Naive B cell (primary cell): ENCODE measurements at regions not wholly inside any gene's neighbourhood (a gene's known extent, or its start where the extent isn't known, plus 50 kb on each side); places are given as distances from the start of the nearest gene placed in this dataset.
"Not testable (repeated sequence)": the region's sequence is repeated elsewhere in the genome, so short reads cannot be mapped to it uniquely, and the experiment has no call there.

Experiments
- ATAC-seq, 2 donors: fragments of 150-1000 bp; cut with Tn5 transposase; 2 replicates each; pipeline ENCODE4 v1.10.0; 2021; ENCODE audit warnings: low read depth in 2 of 2, mild to moderate bottlenecking in 2 of 2, moderate library complexity in 2 of 2
- DNase-seq: peaks from one replicate; pipeline ENCODE4 v3.0.0; 2022
- H3K27ac Mint-ChIP-seq, 6 donors: one replicate each; pipeline ENCODE4 v1.8.0; 2020 to 2022; ENCODE audit warnings: mild to moderate bottlenecking in 6 of 6, mixed read lengths in 6 of 6, moderate library complexity in 5 of 6, inconsistent platforms in 2 of 6
- H3K27me3 Mint-ChIP-seq, 3 donors: one replicate each; pipeline ENCODE4 v1.8.0; 2021 to 2022; ENCODE audit warnings: mixed read lengths in 3 of 3, mild to moderate bottlenecking in 1 of 3
- H3K36me3 Mint-ChIP-seq, 2 donors: one replicate each; pipeline ENCODE4 v1.8.0; 2020 to 2022; ENCODE audit warnings: mixed read lengths in 2 of 2, inconsistent platforms in 1 of 2, mild to moderate bottlenecking in 1 of 2
- H3K4me1 Mint-ChIP-seq, 3 donors: one replicate each; pipeline ENCODE4 v1.8.0; 2020 to 2022; ENCODE audit warnings: mixed read lengths in 3 of 3, inconsistent platforms in 1 of 3, mild to moderate bottlenecking in 1 of 3, moderate library complexity in 1 of 3
- H3K4me3 Mint-ChIP-seq, 8 donors: one replicate each; pipeline ENCODE4 v1.8.0; 2020 to 2022; ENCODE audit warnings: mild to moderate bottlenecking in 8 of 8, mixed read lengths in 8 of 8, moderate library complexity in 8 of 8, inconsistent platforms in 2 of 8
- H3K9me3 Mint-ChIP-seq, 7 donors: one replicate each; pipeline ENCODE4 v1.8.0; 2020 to 2022; ENCODE audit warnings: mixed read lengths in 7 of 7, mild to moderate bottlenecking in 5 of 7, inconsistent platforms in 2 of 7, moderate library complexity in 1 of 7

- no peaks in the 10 kb centered on the region for H3K36me3 Mint-ChIP-seq
- DNase-seq (no peak), ATAC-seq (no peak)
- H3K27me3 Mint-ChIP-seq = no peaks in the 10 kb centered on the region
- H3K4me1 Mint-ChIP-seq = no peaks in the 10 kb centered on the region
- no peaks in the 10 kb centered on the region for H3K9me3 Mint-ChIP-seq
- no peak overlapping the region for H3K27ac Mint-ChIP-seq
- H3K4me3 Mint-ChIP-seq = no peak overlapping the region
These were observed 171.7 kb upstream of the MAN1A1 start for GRCh38 chr6:119521251-119521650.

GRCh38 chr6:119517428-119517827, 167.9 kb upstream of the MAN1A1 start:
- Mint-ChIP-seq H3K9me3 (no peaks in the 10 kb centered on the region), H3K27ac (peak overlapping the region in 1 of 6 donors; percentile 49), H3K27me3 (no peaks in the 10 kb centered on the region), H3K4me3 (no peak overlapping the region), H3K36me3 (no peaks in the 10 kb centered on the region), H3K4me1 (no peaks in the 10 kb centered on the region)
- DNase-seq (no peak), ATAC-seq (no peak)

- no peaks in the 10 kb centered on the region for H3K36me3 Mint-ChIP-seq
- H3K4me3 Mint-ChIP-seq = no peak overlapping the region
- DNase-seq (no peak), ATAC-seq (no peak)
- H3K27ac Mint-ChIP-seq = no peak overlapping the region
- no peaks in the 10 kb centered on the region for H3K27me3 Mint-ChIP-seq
- H3K9me3 Mint-ChIP-seq = no peaks in the 10 kb centered on the region
- no peaks in the 10 kb centered on the region for H3K4me1 Mint-ChIP-seq
These were observed 164.8 kb upstream of the MAN1A1 start for GRCh38 chr6:119514345-119514744.

- no peaks in the 10 kb centered on the region for H3K27me3 Mint-ChIP-seq
- ATAC-seq (no peak), DNase-seq (no peak)
- H3K27ac Mint-ChIP-seq = no peak overlapping the region
- no peaks in the 10 kb centered on the region for H3K4me1 Mint-ChIP-seq
- H3K4me3 Mint-ChIP-seq = no peak overlapping the region
- no peaks in the 10 kb centered on the region for H3K9me3 Mint-ChIP-seq
- no peaks in the 10 kb centered on the region for H3K36me3 Mint-ChIP-seq
These were observed 161.5 kb upstream of the MAN1A1 start for GRCh38 chr6:119511024-119511423.

GRCh38 chr6:119510246-119510645, 160.7 kb upstream of the MAN1A1 start:
- Mint-ChIP-seq H3K4me1 (no peaks in the 10 kb centered on the region), H3K27ac (no peak overlapping the region), H3K4me3 (no peak overlapping the region)

GRCh38 chr6:119506631-119507174, 157.1 kb upstream of the MAN1A1 start:
- Mint-ChIP-seq H3K27ac (no peak overlapping the region), H3K36me3 (no peaks in the 10 kb centered on the region), H3K9me3 (no peaks in the 10 kb centered on the region), H3K4me3 (no peak overlapping the region), H3K27me3 (no peaks in the 10 kb centered on the region), H3K4me1 (peaks cover 4 to 8% (median 7%) of the 10 kb centered on the region in 3 donors)
- no peak for DNase-seq
- no peak for ATAC-seq

More at GRCh38 chr6:119510246-119510645, 160.7 kb upstream of the MAN1A1 start:
- H3K9me3 Mint-ChIP-seq = no peaks in the 10 kb centered on the region
- H3K36me3 Mint-ChIP-seq = no peaks in the 10 kb centered on the region
- no peak for ATAC-seq
- no peak for DNase-seq
- H3K27me3 Mint-ChIP-seq = no peaks in the 10 kb centered on the region

- no peaks in the 10 kb centered on the region for H3K9me3 Mint-ChIP-seq
- ATAC-seq (peak in 1 of 2 donors; percentile 18), DNase-seq (no peak)
- no peaks in the 10 kb centered on the region for H3K27me3 Mint-ChIP-seq
- no peak overlapping the region for H3K4me3 Mint-ChIP-seq
- no peak overlapping the region for H3K27ac Mint-ChIP-seq
- H3K36me3 Mint-ChIP-seq = no peaks in the 10 kb centered on the region
- peaks cover 4 to 8% (median 7%) of the 10 kb centered on the region in 3 donors for H3K4me1 Mint-ChIP-seq
These were observed 152.4 kb upstream of the MAN1A1 start for GRCh38 chr6:119501798-119502483.

GRCh38 chr6:119499797-119500196, 150.2 kb upstream of the MAN1A1 start:
- Mint-ChIP-seq H3K9me3 (no peaks in the 10 kb centered on the region), H3K27me3 (no peaks in the 10 kb centered on the region), H3K27ac (no peak overlapping the region), H3K4me3 (no peak overlapping the region), H3K36me3 (no peaks in the 10 kb centered on the region), H3K4me1 (peaks cover 4 to 8% (median 7%) of the 10 kb centered on the region in 3 donors)
- DNase-seq = no peak
- no peak for ATAC-seq

GRCh38 chr6:119497988-119498727, 148.6 kb upstream of the MAN1A1 start:
- Mint-ChIP-seq H3K4me1 (peaks cover 7 to 8% (median 7%) of the 10 kb centered on the region in 3 donors), H3K27me3 (no peaks in the 10 kb centered on the region), H3K36me3 (no peaks in the 10 kb centered on the region), H3K4me3 (no peak overlapping the region), H3K9me3 (no peaks in the 10 kb centered on the region), H3K27ac (no peak overlapping the region)
- DNase-seq (no peak), ATAC-seq (no peak)

- Mint-ChIP-seq H3K4me1 (peaks cover 6 to 9% (median 7%) of the 10 kb centered on the region in 3 donors), H3K27me3 (no peaks in the 10 kb centered on the region), H3K4me3 (no peak overlapping the region), H3K36me3 (no peaks in the 10 kb centered on the region), H3K9me3 (peaks cover 0 to 5% (median 0%) of the 10 kb centered on the region in 7 donors), H3K27ac (no peak overlapping the region)
- no peak for DNase-seq
- no peak for ATAC-seq
These were observed 145.7 kb upstream of the MAN1A1 start for GRCh38 chr6:119495230-119495683.

- ATAC-seq (no peak), DNase-seq (no peak)
- no peaks in the 10 kb centered on the region for H3K36me3 Mint-ChIP-seq
- no peak overlapping the region for H3K4me3 Mint-ChIP-seq
- H3K27me3 Mint-ChIP-seq = no peaks in the 10 kb centered on the region
- H3K4me1 Mint-ChIP-seq = peaks cover 11 to 19% (median 18%) of the 10 kb centered on the region in 3 donors
- H3K9me3 Mint-ChIP-seq = peaks cover 0 to 7% (median 0%) of the 10 kb centered on the region in 7 donors
- no peak overlapping the region for H3K27ac Mint-ChIP-seq
These were observed 144.4 kb upstream of the MAN1A1 start for GRCh38 chr6:119493980-119494379.

GRCh38 chr6:119491112-119491511, 141.6 kb upstream of the MAN1A1 start:
- not testable (repeated sequence) for ATAC-seq, H3K36me3 Mint-ChIP-seq, H3K27me3 Mint-ChIP-seq, DNase-seq, H3K27ac Mint-ChIP-seq
- Mint-ChIP-seq H3K4me1 (peaks cover 11 to 19% (median 19%) of the 10 kb centered on the region in 3 donors), H3K4me3 (peak overlapping the region in 2 of 8 donors; percentile 9 to 19), H3K9me3 (peaks cover 0 to 10% (median 0%) of the 10 kb centered on the region in 7 donors)

GRCh38 chr6:119490050-119490449, 140.5 kb upstream of the MAN1A1 start:
- Mint-ChIP-seq H3K27ac (peak overlapping the region in 5 of 6 donors; percentile 5 to 77 (median 46)), H3K4me3 (peak overlapping the region in 7 of 8 donors; percentile 3 to 76 (median 54))
- H3K27me3 Mint-ChIP-seq = not testable (repeated sequence)

More at GRCh38 chr6:119490050-119490449, 140.5 kb upstream of the MAN1A1 start:
- ATAC-seq, H3K36me3 Mint-ChIP-seq: not testable (repeated sequence)
- Mint-ChIP-seq H3K9me3 (peaks cover 0 to 10% (median 0%) of the 10 kb centered on the region in 7 donors), H3K4me1 (peaks cover 11 to 19% (median 19%) of the 10 kb centered on the region in 3 donors)
- peak; percentile 12 for DNase-seq
